PC-9 (cell line): ENCODE measurements at regions not wholly inside any gene's neighbourhood (a gene's known extent, or its start where the extent isn't known, plus 50 kb on each side); places are given as distances from the start of the nearest gene placed in this dataset.

Experiments
- CTCF ChIP-seq: fragments of 200-600 bp; sonication (generic); conservative IDR thresholded peaks from 2 replicates; pipeline ENCODE4 v1.6.1; 2017; ENCODE audit warnings: mixed run types, antibody characterized with exemption, mild to moderate bottlenecking, moderate library complexity
- EZH2 ChIP-seq: fragments of 200-600 bp; sonication (generic); IDR thresholded peaks from 2 replicates; pipeline ENCODE4 v1.8.0; 2017; ENCODE audit warnings: antibody characterized with exemption, low read depth

GRCh38 chr5:68647743-68648142 is 432.2 kb downstream of the PIK3R1 start:
- TF ChIP-seq CTCF (no peak), EZH2 (no peak)
